ENCODE measurements at regions not wholly inside any gene's neighbourhood (a gene's known extent, or its start where the extent isn't known, plus 50 kb on each side); places are given as distances from the start of the nearest gene placed in this dataset.

DNA sequence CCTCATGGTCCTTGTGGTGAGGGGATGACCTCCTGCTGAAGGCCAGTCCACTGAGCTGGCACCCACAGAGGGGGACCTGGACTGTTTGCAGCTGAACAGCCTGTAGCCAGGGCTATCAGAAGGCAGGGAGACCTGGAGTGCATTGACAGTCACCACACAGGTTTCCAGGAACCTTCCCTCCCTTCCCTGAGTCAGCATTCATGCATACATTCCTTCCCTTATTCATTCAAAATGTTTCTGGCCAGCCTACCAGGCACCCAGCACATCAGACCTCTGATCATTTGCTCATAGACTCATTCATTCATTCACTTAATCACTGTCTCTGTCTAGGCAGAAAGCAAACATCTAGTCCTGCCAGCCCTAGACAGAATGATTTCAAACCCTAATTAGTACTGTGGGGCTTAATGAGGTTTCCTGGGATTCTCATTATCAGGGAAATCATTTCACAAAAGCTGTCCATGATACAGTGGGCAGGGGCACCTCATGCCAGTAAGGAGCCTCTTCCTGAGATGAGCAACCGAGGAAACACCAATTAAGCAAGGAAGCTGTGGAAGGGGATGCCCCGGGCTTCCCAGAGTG is 110.1 kb upstream of the PPP1R26 start:
- Histone ChIP-seq H3K9ac (ENCODE audit: insufficient read depth in 1 of 2, low read depth in 2 of 2, low read length in 2 of 2) (no peak overlapping the region), H3K79me2 (ENCODE audit: control insufficient read depth, insufficient read depth, low read length) (no peaks in the 10 kb centered on the region), H4K20me1 (replicated peaks; ENCODE audit: control insufficient read depth, insufficient read depth, low read length) (peaks cover 7% of the 10 kb centered on the region; the same call in 1 of the 2 replicates), H3K27me3 (ENCODE audit: control insufficient read depth in 2 of 2, insufficient read depth in 2 of 2, low read length in 2 of 2) (peaks cover 11 to 71% of the 10 kb centered on the region in 2 experiments; a peak in 3 of 5 replicates), H3K36me3 (ENCODE audit: control insufficient read depth, insufficient read depth, low read length) (no peaks in the 10 kb centered on the region), H3K9me1 (ENCODE audit: control insufficient read depth, insufficient read depth, low read length) (no peaks in the 10 kb centered on the region), H3K9me3 (replicated peaks; ENCODE audit: control insufficient read depth, insufficient read depth, low read depth, low read length) (no peaks in the 10 kb centered on the region), H3K4me3 (no peak overlapping the region), H3K4me2 (ENCODE audit: insufficient read depth, low read length) (no peak overlapping the region), H2AFZ (ENCODE audit: low read depth, low read length) (no peak overlapping the region), H3K4me1 (replicated peaks in 1 of 2; ENCODE audit: control insufficient read depth in 2 of 2, insufficient read depth in 2 of 2, low read length in 2 of 2) (no peaks in the 10 kb centered on the region; a peak in 2 of 5 replicates), H3K27ac (ENCODE audit: extremely low read depth, low read depth, low read length) (no peak overlapping the region)
- FAIRE-seq (no peak), DNase-seq (ENCODE audit: extremely low read depth in 1 of 4, low spot score in 3 of 4) (no peak), ATAC-seq (no peak)
- in situ Hi-C loops (cut with MboI) = no loop called here
- BruUV-seq (replicated peaks) = no TSS peak
- 0% methylated on average over 2 of the region's 2 CpGs for WGBS (ENCODE audit: insufficient coverage, low coverage, missing lambda C conversion rate)
- ChIA-PET CTCF (ENCODE audit: low intra/inter-chr PET ratio) (no interaction called here), POLR2A (interaction anchor here (0.6 kb wide), 1 partner anchor 12 kb away, joined by 4 read pairs; no protein-coding TSS in a partner anchor)
- intact Hi-C loops (cut with micrococcal nuclease) = no loop called here
- TF ChIP-seq ZNF316 (IDR thresholded peaks at IDR 0.05) = peak; percentile 51
- TF ChIP-seq, protein P1, sequence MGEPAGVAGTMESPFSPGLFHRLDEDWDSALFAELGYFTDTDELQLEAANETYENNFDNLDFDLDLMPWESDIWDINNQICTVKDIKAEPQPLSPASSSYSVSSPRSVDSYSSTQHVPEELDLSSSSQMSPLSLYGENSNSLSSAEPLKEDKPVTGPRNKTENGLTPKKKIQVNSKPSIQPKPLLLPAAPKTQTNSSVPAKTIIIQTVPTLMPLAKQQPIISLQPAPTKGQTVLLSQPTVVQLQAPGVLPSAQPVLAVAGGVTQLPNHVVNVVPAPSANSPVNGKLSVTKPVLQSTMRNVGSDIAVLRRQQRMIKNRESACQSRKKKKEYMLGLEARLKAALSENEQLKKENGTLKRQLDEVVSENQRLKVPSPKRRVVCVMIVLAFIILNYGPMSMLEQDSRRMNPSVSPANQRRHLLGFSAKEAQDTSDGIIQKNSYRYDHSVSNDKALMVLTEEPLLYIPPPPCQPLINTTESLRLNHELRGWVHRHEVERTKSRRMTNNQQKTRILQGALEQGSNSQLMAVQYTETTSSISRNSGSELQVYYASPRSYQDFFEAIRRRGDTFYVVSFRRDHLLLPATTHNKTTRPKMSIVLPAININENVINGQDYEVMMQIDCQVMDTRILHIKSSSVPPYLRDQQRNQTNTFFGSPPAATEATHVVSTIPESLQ (CRISPR knock-in tag; IDR thresholded peaks at IDR 0.05) = no peak

All from K562 (cell line).